ENCODE measurements at regions not wholly inside any gene's neighbourhood (a gene's known extent, or its start where the extent isn't known, plus 50 kb on each side); places are given as distances from the start of the nearest gene placed in this dataset.

- intact Hi-C loops (cut with micrococcal nuclease), result no loop called here
- peaks cover 3% of the 10 kb centered on the region for H3K9me3 Mint-ChIP-seq
- no peaks in the 10 kb centered on the region for H3K36me3 Mint-ChIP-seq (ENCODE audit: low read depth)
- TF ChIP-seq CTCF (IDR thresholded peaks at IDR 0.05), result no peak
- no peak for ATAC-seq (ENCODE audit: low read depth)
- H3K4me3 Mint-ChIP-seq, result no peak overlapping the region
- no peaks in the 10 kb centered on the region for H3K27me3 Mint-ChIP-seq
- ChIA-PET POLR2A (no interaction called here), CTCF (no interaction called here)
- H3K27ac Mint-ChIP-seq, result no peak overlapping the region
- no peak for DNase-seq
- no peaks in the 10 kb centered on the region for H3K4me1 Mint-ChIP-seq
These were observed 259.3 kb downstream of the TFAP2B start for GRCh38 chr6:51077821-51078518.

- H3K4me3 Mint-ChIP-seq, result no peak overlapping the region
- CTCF ChIA-PET, result no interaction called here
- no peaks in the 10 kb centered on the region for H3K27me3 Mint-ChIP-seq
- H3K27ac Mint-ChIP-seq, result no peak overlapping the region
- DNase-seq, result no peak
- H3K9me3 Mint-ChIP-seq, result peaks cover 12% of the 10 kb centered on the region
- ATAC-seq (ENCODE audit: low read depth), result no peak
- POLR2A ChIA-PET, result no interaction called here
- intact Hi-C loops (cut with micrococcal nuclease), result no loop called here
- no peak for TF ChIP-seq CTCF (IDR thresholded peaks at IDR 0.05)
- H3K4me1 Mint-ChIP-seq, result no peaks in the 10 kb centered on the region
- no peaks in the 10 kb centered on the region for H3K36me3 Mint-ChIP-seq (ENCODE audit: low read depth)
These were observed 271.7 kb downstream of the TFAP2B start for GRCh38 chr6:51090343-51090742.

- CTCF ChIA-PET, result no interaction called here
- DNase-seq (no peak), ATAC-seq (ENCODE audit: low read depth) (no peak)
- Mint-ChIP-seq H3K9me3 (peaks cover 12% of the 10 kb centered on the region), H3K4me3 (no peak overlapping the region), H3K36me3 (ENCODE audit: low read depth) (no peaks in the 10 kb centered on the region), H3K27ac (no peak overlapping the region), H3K4me1 (no peaks in the 10 kb centered on the region), H3K27me3 (no peaks in the 10 kb centered on the region)
- intact Hi-C loops (cut with micrococcal nuclease), result no loop called here
- TF ChIP-seq CTCF (IDR thresholded peaks at IDR 0.05), result no peak
- POLR2A ChIA-PET, result no interaction called here
These were observed 275.2 kb downstream of the TFAP2B start for GRCh38 chr6:51093871-51094270.

- Mint-ChIP-seq H3K9me3 (peaks cover 12% of the 10 kb centered on the region), H3K27ac (no peak overlapping the region), H3K4me1 (no peaks in the 10 kb centered on the region), H3K36me3 (ENCODE audit: low read depth) (no peaks in the 10 kb centered on the region), H3K27me3 (no peaks in the 10 kb centered on the region), H3K4me3 (no peak overlapping the region)
- ChIA-PET POLR2A (no interaction called here), CTCF (no interaction called here)
- intact Hi-C loops (cut with micrococcal nuclease), result no loop called here
- ATAC-seq (ENCODE audit: low read depth) (no peak), DNase-seq (no peak)
- TF ChIP-seq CTCF (IDR thresholded peaks at IDR 0.05), result no peak
These were observed 275.6 kb downstream of the TFAP2B start for GRCh38 chr6:51094271-51094670.

GRCh38 chr6:51098246-51098645 lies 279.6 kb downstream of the TFAP2B start:
- Mint-ChIP-seq H3K4me3 (no peak overlapping the region), H3K27me3 (no peaks in the 10 kb centered on the region), H3K4me1 (no peaks in the 10 kb centered on the region), H3K9me3 (peaks cover 5% of the 10 kb centered on the region), H3K36me3 (ENCODE audit: low read depth) (no peaks in the 10 kb centered on the region), H3K27ac (no peak overlapping the region)
- ATAC-seq (ENCODE audit: low read depth), result no peak
- no peak for TF ChIP-seq CTCF (IDR thresholded peaks at IDR 0.05)
- ChIA-PET POLR2A (no interaction called here), CTCF (no interaction called here)
- DNase-seq, result no peak
- intact Hi-C loops (cut with micrococcal nuclease), result no loop called here
